TTC549 (cell line): ENCODE measurements at regions not wholly inside any gene's neighbourhood (a gene's known extent, or its start where the extent isn't known, plus 50 kb on each side); places are given as distances from the start of the nearest gene placed in this dataset.

ENCODE experiments used
- FAIRE-seq: peaks from 2 replicates; lab custom pipeline; 2012; peaks lifted over from hg19 to GRCh38; lab: Jason Lieb, UNC

GRCh38 chr2:67516899-67517530 lies 119.9 kb downstream of the ETAA1 start:
- FAIRE-seq, result no peak

DNA sequence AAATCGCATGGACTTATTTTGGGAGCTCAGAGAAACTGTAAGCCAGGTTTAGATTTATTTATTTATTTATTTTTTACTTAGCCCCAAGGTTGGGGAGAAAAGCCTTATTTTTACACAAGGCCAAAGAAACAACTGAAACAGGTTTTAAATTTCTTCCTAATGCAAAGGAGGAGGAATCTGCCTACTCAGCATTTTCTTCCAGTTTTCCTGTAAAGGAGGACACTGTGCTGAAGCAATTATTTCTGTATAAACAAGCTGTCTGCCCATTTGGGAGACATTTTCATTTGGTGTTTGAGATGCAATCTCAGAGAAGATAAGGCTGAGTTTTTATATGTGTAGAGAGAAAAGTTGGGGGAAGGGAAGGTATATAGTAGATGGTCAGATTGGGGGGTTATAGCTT lies 125.0 kb downstream of the ETAA1 start:
- no peak for FAIRE-seq

DNA sequence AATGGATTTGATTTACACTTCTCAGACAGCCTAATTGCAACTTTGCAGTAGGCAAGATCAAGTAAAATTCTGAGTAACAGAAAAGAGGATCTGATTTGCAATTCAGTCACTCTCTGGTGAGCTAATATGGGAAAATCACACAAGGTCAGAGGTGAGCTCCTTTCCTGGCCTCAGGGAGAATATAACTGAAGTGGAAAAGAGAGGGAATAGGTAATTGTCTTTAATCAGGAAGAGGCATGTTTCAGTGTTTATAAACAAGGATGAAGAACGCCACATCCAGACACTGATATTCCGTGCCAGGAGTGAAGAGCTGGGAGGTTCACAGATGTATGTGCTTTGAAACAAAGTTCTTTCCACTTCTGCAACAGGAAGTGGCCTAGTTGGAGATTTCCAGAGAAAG lies 127.1 kb downstream of the ETAA1 start:
- no peak for FAIRE-seq

GRCh38 chr2:67524777-67525176 lies 127.6 kb downstream of the ETAA1 start:
- no peak for FAIRE-seq

GRCh38 chr2:67526283-67526682 lies 129.2 kb downstream of the ETAA1 start:
- no peak for FAIRE-seq

- FAIRE-seq, result no peak
These were observed 131.2 kb downstream of the ETAA1 start for GRCh38 chr2:67528320-67528719.

GRCh38 chr2:67532387-67532786 lies 135.3 kb downstream of the ETAA1 start:
- no peak for FAIRE-seq

- no peak for FAIRE-seq
These were observed 137.6 kb downstream of the ETAA1 start for GRCh38 chr2:67534745-67535144.

GRCh38 chr2:67540962-67541361 lies 143.8 kb downstream of the ETAA1 start:
- no peak for FAIRE-seq

- no peak for FAIRE-seq
These were observed 147.2 kb downstream of the ETAA1 start for GRCh38 chr2:67544286-67544685.

DNA sequence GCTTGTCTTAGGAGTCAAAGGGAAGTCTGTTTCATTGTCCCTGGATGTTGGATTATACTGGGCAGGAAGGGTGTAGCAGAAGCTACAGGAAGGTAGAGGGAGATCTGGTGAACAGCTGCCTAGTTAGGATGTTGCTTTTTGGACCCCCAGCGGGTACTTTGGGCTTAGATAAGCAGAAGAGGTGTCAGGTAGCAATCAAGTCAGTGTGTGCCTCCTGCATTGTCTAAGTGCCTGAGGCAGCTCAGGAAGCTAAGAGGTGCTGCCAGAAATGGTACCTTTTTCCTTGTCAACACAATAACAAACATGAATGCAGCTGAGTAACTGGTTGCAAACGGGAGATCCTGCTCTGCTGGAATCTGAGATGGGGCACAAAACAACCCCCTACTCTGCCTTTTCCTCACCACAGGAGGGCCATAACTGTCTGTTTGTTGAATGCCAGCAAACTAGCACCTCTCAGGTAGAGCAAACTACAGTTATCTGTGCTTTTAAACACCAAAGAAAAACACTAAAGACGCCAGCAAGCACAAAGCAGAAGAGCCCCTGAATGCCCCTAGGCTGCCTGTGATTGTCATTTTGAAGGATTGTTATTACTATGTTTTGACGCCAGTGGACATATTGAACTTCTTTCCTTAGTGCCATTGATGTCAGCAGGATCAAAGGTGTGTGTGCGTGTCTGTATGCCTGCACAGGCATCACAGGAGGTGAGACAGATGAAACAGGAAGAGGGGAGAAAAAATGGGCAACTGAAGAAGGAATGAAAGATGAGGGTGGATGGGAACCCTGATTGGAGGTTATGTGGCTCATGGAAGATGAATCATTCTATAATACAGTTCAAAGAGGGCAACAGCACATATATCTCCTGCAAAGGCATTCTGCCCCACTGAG lies 151.4 kb downstream of the ETAA1 start:
- FAIRE-seq, result no peak

- no peak for FAIRE-seq
These were observed 162.0 kb downstream of the ETAA1 start for GRCh38 chr2:67559156-67559555.

DNA sequence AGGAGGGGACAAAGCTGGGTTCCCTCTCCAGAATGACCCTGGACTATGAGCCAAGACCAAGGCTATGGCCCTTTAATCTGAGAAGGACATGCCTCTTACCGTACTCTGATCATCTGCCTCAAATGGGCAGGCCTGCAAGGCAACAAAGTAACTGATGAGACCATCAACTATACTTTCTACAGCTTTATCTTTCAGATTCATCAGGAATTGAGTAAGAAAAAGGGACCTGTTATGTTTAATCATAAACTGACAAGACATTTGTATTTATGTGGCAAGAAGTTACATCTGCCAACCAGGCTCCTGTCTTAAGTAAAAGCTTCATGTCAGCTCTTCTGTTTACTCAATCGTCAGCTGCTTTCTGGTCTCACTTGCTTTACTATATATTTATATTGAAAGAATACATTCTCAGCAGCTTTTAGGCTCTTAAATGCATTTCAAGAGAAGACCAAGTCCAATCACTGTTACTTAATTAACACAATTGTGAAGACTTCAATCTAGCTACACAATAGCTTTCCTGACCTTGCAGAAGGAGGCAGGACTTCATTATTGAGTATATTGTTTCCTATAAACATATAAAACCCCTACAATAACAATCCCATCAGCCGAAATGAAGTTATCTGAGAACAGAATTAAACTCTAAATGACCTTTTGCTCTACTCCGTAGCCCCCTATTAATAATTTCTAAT lies 163.8 kb downstream of the ETAA1 start:
- no peak for FAIRE-seq

GRCh38 chr2:67561457-67561965 lies 164.4 kb downstream of the ETAA1 start:
- no peak for FAIRE-seq

DNA sequence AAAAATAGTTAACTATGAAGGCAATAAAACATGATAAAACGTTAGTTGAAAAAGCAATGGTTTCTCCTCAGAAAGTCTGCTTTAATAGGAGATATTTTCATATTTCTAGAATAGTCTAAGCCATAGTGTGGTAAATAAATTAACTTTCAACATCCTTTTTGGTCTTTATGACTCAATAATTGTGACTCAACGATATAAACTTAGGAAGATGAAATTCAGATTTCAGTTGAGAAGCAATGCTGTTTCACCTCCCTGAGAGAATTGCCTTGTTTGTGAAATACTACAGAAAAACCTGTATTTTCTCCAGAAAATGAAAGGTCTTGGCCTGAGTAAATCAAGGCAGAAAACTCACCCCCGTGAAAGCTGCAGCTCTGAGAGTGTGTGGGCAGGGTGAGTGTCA lies 166.9 kb downstream of the ETAA1 start:
- FAIRE-seq, result no peak

DNA sequence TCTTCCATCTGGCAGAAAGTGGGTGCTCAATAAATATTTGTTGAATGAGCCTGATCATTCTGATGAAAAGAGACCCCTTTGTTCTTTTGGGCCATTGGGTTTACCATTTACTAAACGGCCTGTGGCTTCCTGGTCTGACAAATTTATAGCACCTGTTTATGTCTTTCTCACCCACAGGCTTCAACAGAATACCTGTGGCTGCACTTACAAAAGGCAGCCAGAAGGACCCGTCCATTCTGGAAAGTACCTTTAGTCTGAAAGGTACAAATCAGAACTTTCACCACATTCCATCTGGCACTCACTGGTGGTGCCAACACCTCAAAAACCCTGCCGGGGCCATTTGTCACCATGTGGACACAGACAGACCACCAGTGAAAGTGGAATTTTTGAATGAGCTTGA lies 167.5 kb downstream of the ETAA1 start:
- FAIRE-seq, result no peak

GRCh38 chr2:67565262-67565661 lies 168.1 kb downstream of the ETAA1 start:
- no peak for FAIRE-seq

GRCh38 chr2:67565761-67566160 lies 168.6 kb downstream of the ETAA1 start:
- no peak for FAIRE-seq

GRCh38 chr2:67566285-67566684 lies 169.2 kb downstream of the ETAA1 start:
- FAIRE-seq, result no peak

- no peak for FAIRE-seq
These were observed 170.0 kb downstream of the ETAA1 start for GRCh38 chr2:67566958-67567635.

- no peak for FAIRE-seq
These were observed 170.8 kb downstream of the ETAA1 start for GRCh38 chr2:67567886-67568285.

GRCh38 chr2:67570611-67571010 lies 173.5 kb downstream of the ETAA1 start:
- FAIRE-seq, result no peak
